GM21526 (cell line): ENCODE measurements at regions not wholly inside any gene's neighbourhood (a gene's known extent, or its start where the extent isn't known, plus 50 kb on each side); places are given as distances from the start of the nearest gene placed in this dataset.
A peak's percentile ranks its signal among the peaks of the same experiment; 100 is the strongest.
"Not testable (repeated sequence)": the region's sequence is repeated elsewhere in the genome, so short reads cannot be mapped to it uniquely, and the experiment has no call there.

Experiments
- ATAC-seq: cut with Tn5 transposase; IDR thresholded peaks from one replicate; pipeline ENCODE4 v1.9.1; 2021; ENCODE audit warnings: moderate library complexity; ENCODE audit not compliant: unreplicated experiment, low FRiP score

DNA sequence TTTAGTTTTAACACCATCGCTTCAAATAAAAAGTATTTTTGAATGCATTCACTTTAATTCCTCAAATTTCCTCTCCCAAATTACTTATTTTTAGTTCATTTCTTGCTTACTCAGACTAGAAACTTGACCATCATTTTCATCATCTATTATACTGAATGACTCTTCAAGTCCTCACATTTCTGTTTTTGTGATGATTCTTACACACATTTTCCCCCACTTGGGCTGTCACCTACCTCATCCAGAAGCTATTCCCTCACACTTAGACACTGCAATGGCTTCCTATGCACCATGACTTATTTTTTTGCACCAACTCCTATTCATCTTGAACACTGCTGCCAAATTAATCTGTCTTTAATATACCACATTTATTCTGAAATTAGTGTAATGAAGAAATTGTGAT, 239.6 kb upstream of the DUSP10 start:
- ATAC-seq, result no peak

DNA sequence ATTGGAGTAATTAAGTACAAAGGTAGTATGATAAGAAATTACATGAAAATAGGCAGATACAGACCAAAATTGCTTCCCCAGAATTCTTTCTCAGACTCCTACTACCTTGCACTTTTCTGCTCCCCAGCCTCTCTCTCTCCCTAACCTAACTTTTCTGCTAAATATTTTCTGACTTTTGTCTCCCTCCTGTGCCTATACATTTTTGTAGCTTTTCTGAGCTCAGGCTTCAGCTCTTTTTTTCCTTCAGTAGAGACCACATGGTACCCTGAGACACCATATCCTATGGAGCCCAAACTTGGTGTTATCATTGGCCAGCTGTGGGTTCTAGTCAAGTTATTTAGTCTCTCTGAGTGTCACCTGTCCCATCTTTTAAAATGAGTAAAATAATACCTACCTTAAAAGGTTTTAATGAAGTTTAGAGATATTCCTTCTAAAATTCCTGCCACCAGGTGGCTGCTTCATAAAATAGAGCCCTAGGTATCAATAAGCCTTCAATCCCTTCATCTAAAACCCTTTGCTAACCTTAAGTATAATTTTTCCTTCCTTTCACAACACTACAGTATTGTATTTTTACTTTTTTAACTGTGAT, 237.6 kb upstream of the DUSP10 start:
- no peak for ATAC-seq

DNA sequence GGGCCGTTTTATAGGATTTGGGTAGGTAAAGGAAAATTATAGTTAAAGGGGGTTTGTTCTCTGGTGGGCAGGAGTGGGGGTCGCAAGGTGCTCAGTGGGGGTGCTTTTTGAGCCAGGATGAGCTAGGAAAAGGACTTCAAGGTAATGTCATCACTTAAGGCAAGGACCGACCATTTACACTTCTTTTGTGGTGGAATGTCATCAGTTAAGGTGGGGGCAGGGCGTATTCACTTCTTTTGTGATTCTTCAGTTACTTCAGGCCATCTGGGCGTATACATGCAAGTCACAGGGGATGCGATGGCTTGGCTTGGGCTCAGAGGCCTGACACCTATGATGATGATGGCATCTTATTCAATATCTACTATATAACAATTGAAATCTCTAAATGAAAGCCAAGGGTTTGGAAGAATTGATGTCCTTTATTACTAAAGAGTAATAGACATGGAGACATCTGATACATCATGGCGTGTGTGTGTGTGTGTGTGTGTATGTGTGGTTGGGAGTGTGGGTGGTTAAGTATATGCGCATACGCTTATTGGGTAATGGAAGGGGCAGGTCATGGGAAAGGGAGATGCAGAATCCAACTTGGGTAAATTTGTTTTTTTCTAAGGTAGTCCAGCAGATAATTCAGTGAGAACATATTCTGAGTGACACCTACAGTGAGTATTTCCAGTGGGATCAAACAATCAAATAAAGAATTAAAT, 236.9 kb upstream of the DUSP10 start:
- not testable (repeated sequence) for ATAC-seq

DNA sequence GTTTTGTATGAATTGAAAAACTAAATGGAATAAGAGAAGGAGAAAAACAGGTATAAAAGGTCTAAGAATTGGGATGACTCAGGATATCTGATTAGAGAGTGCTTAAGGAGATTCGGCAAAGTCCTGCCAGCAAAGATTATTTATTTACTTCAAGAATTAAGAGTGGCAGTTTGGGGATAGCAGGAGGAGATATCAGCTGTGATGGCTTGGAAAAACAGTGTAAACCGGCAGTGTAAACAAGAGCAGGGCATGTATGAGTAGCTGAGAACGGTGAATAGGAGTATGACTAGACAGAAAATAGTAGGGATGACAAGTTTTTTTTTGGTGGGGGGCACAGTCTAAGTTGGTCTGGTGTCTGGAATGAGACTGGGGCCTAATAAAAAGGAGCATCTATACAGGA, 231.9 kb upstream of the DUSP10 start:
- ATAC-seq, result not testable (repeated sequence)

- ATAC-seq, result no peak
Observed at GRCh38 chr1:221972276-221973235, 230.7 kb upstream of the DUSP10 start.

GRCh38 chr1:221971035-221971434, 229.1 kb upstream of the DUSP10 start:
- not testable (repeated sequence) for ATAC-seq

- ATAC-seq, result not testable (repeated sequence)
Observed at GRCh38 chr1:221969298-221969858, 227.5 kb upstream of the DUSP10 start.

DNA sequence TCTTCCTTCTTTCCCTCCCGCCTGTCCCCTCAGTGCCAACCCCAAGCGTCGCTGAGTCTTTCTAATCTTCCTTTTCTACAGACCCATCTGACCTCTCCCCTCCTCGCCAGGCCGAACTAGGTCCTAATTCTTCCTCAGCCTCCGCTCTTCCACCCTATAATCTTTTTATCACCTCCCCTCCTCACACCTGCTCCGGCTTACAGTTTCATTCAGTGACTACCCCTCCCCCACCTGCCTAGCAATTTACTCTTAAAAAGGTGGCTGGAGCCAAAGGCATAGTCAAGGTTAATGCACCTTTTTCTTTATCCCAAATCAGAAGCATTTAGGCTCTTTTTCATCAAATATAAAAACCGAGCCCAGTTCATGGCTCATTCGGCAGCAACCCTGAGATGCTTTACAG, 225.6 kb upstream of the DUSP10 start:
- ATAC-seq, result not testable (repeated sequence)

DNA sequence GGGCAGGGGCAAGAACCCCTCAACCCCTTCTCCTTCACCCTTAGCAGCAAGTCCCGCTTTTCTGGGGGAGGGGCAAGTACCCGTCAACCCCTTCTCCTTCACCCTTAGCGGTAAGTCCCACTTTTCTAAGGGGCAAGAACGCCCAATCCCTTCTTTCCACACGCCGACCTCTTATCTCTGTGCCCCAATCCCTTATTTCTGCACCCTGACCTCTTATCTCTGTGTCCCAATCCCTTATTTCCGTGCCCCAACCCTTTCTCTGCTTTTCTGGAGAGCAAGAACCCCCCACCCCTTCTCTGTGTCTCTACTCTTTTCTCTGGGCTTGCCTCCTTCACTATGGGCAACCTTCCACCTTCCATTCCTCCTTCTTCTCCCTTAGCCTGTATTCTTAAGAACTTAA, 225.0 kb upstream of the DUSP10 start:
- ATAC-seq, result not testable (repeated sequence)

DNA sequence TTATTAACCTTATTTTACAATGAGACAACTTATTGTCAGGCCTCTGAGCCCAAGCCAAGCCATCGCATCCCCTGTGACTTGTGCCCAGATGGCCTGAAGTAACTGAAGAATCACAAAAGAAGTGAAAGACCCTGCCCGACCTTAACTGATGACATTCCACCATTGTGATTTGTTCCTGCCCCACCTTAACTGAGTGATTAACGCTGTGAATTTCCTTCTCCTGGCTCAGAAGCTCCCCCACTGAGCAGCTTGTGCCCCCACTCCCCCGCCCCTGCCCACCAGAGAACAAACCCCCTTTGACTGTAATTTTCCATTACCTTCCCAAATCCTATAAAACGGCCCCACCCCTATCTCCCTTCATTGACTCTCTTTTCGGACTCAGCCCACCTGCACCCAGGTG, 224.0 kb upstream of the DUSP10 start:
- ATAC-seq, result not testable (repeated sequence)

GRCh38 chr1:221965252-221965651, 223.4 kb upstream of the DUSP10 start:
- no peak for ATAC-seq

GRCh38 chr1:221963742-221964141, 221.9 kb upstream of the DUSP10 start:
- ATAC-seq, result no peak

- ATAC-seq, result no peak
Observed at GRCh38 chr1:221962385-221962784, 220.5 kb upstream of the DUSP10 start.

GRCh38 chr1:221961532-221962292, 219.8 kb upstream of the DUSP10 start:
- peak; percentile 91 for ATAC-seq

GRCh38 chr1:221958161-221958562, 216.3 kb upstream of the DUSP10 start:
- not testable (repeated sequence) for ATAC-seq

GRCh38 chr1:221957350-221957749, 215.5 kb upstream of the DUSP10 start:
- not testable (repeated sequence) for ATAC-seq

- ATAC-seq, result no peak
Observed at GRCh38 chr1:221949996-221950395, 208.1 kb upstream of the DUSP10 start.

DNA sequence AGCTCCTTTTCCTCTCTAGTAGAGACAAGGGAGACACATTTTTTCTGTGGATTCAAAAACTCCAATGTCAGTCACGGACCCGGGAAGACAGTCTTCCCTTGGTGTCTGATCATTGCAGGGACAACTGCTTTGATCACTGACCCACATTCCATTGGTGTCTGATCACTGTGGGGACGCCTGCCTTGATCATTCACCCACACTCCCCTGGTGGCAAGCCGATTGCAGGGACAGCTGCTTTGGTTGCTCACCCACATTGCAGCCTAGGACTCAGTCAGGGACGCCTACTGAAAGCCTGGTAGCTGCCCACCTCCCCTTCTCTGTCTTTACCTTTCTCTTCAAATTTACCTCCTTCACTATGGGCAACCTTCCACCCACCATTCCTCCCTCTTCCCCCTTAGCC, 206.6 kb upstream of the DUSP10 start:
- no peak for ATAC-seq

GRCh38 chr1:221947731-221948130, 205.8 kb upstream of the DUSP10 start:
- ATAC-seq, result no peak

DNA sequence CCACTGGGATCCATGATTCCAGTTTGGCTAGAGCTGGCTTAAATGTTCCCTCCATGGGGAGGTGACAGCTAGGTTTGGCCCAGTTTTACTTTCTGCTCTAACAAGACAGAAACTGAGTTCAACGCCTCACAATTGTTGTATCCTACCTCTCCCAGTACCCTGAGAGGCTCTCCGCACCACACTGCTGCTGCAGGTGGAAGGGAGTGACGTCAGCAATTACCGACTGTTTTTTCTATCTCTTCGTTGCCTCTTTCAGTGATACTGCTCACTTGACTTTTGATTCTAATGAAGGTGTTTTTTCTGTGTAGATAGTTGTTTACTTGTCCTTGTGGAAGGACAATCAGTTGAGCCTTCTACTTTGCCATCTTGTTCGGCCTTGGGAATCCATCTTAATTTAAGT, 204.9 kb upstream of the DUSP10 start:
- no peak for ATAC-seq
